ENCODE measurements at regions not wholly inside any gene's neighbourhood (a gene's known extent, or its start where the extent isn't known, plus 50 kb on each side); places are given as distances from the start of the nearest gene placed in this dataset.
"Not testable (repeated sequence)": the region's sequence is repeated elsewhere in the genome, so short reads cannot be mapped to it uniquely, and the experiment has no call there.

- DNase-seq, result no peak
Measured at GRCh38 chr15:77838595-77838994, 205.9 kb upstream of the LINGO1 start.

- DNase-seq, result no peak
Measured at GRCh38 chr15:77838061-77838460, 205.3 kb upstream of the LINGO1 start.

GRCh38 chr15:77837649-77838025, 204.9 kb upstream of the LINGO1 start:
- DNase-seq, result no peak

- no peak for DNase-seq
Measured at GRCh38 chr15:77836906-77837648, 204.4 kb upstream of the LINGO1 start.

- DNase-seq, result no peak
Measured at GRCh38 chr15:77836121-77836692, 203.5 kb upstream of the LINGO1 start.

- DNase-seq, result no peak
Measured at GRCh38 chr15:77834276-77834990, 201.7 kb upstream of the LINGO1 start.

- DNase-seq, result no peak
Measured at GRCh38 chr15:77832874-77833273, 200.2 kb upstream of the LINGO1 start.

- no peak for DNase-seq
Measured at GRCh38 chr15:77831986-77832385, 199.3 kb upstream of the LINGO1 start.

GRCh38 chr15:77830051-77830468, 197.3 kb upstream of the LINGO1 start:
- no peak for DNase-seq

- DNase-seq, result not testable (repeated sequence)
Measured at GRCh38 chr15:77829331-77829730, 196.6 kb upstream of the LINGO1 start.

GRCh38 chr15:77827860-77828259, 195.1 kb upstream of the LINGO1 start:
- no peak for DNase-seq

GRCh38 chr15:77826006-77826695, 193.4 kb upstream of the LINGO1 start:
- no peak for DNase-seq

- no peak for DNase-seq
Measured at GRCh38 chr15:77825546-77825945, 192.8 kb upstream of the LINGO1 start.

GRCh38 chr15:77825252-77825542, 192.5 kb upstream of the LINGO1 start:
- no peak for DNase-seq

GRCh38 chr15:77824361-77825251, 191.9 kb upstream of the LINGO1 start:
- DNase-seq, result no peak

GRCh38 chr15:77823736-77824135, 191.0 kb upstream of the LINGO1 start:
- DNase-seq, result no peak

GRCh38 chr15:77822631-77823230, 190.0 kb upstream of the LINGO1 start:
- DNase-seq, result no peak

- DNase-seq, result no peak
Measured at GRCh38 chr15:77821959-77822256, 189.2 kb upstream of the LINGO1 start.

- no peak for DNase-seq
Measured at GRCh38 chr15:77821188-77821958, 188.7 kb upstream of the LINGO1 start.

GRCh38 chr15:77819851-77820728, 187.4 kb upstream of the LINGO1 start:
- no peak for DNase-seq

Measured in NCI-H446 treated with DMSO at 0.1 percent for 48 hours (cell line).